Peyer's patch (tissue), 4 donors: ENCODE measurements at regions not wholly inside any gene's neighbourhood (a gene's known extent, or its start where the extent isn't known, plus 50 kb on each side); places are given as distances from the start of the nearest gene placed in this dataset.
"Not testable (repeated sequence)": the region's sequence is repeated elsewhere in the genome, so short reads cannot be mapped to it uniquely, and the experiment has no call there.

Experiments
- DNase-seq, 3 donors: peaks; one replicate each; pipeline ENCODE4 v3.0.0-alpha.2; 2017 to 2019
- H3K27ac ChIP-seq, 4 donors: fragments of 200-600 bp; sonication (generic); one replicate each; pipeline ENCODE4 v1.5.1; 2016 to 2019
- H3K27me3 ChIP-seq, 2 donors: fragments of 200-600 bp; sonication (generic); one replicate each; pipeline ENCODE4 v1.5.1; 2019
- H3K36me3 ChIP-seq, 3 donors: fragments of 200-600 bp; sonication (generic); one replicate each; pipeline ENCODE4 v1.5.1; 2016 to 2019
- H3K4me1 ChIP-seq, 4 donors: fragments of 200-600 bp; sonication (generic); one replicate each; pipeline ENCODE4 v1.5.1; 2016 to 2019
- H3K4me3 ChIP-seq, 4 donors: fragments of 200-600 bp; sonication (generic); 1 replicate in 3 of 4; 2 replicates in 1 of 4; pipeline ENCODE4 v1.5.1; 2016 to 2019; ENCODE audit warnings: mild to moderate bottlenecking in 1 of 4
- H3K9me3 ChIP-seq, 4 donors: fragments of 200-600 bp; sonication (generic); one replicate each; pipeline ENCODE4 v1.5.1; 2016 to 2019; ENCODE audit warnings: mild to moderate bottlenecking in 1 of 4
- CTCF ChIP-seq, 6 experiments: fragments of 450-650 bp in 4 of 6; fragments of 200-600 bp in 2 of 6; sonication (generic) in 1 of 6; IDR thresholded peaks; one replicate each; pipeline ENCODE4 v1.5.1; 2017 to 2019; ENCODE audit warnings: antibody characterized with exemption in 6 of 6, mild to moderate bottlenecking in 3 of 6, moderate library complexity in 1 of 6
- POLR2A ChIP-seq, 2 donors: fragments of 450-650 bp; IDR thresholded peaks; one replicate each; pipeline ENCODE4 v1.5.1; 2017; ENCODE audit warnings: antibody characterized with exemption in 2 of 2, mild to moderate bottlenecking in 2 of 2, moderate library complexity in 2 of 2

DNA sequence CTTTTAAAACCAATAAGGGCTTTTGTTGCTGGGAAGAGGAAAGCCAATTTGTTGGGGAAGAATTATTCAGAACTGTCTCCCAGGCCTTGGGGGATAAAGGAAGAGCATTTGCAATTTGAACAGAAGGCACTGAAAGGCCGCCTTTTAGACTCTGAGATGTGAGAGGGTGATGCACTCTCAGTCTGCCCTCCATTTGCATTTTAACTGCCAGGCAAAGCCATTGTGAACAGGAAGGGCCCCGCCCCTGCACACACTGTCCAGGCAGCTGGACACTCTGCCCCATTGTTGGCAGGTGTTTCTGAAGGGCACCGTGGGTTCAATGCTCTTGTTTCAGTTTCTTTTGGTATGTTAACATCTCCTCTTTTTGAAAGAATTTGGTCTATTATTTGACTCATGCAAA lies 169.5 kb upstream of the COPS8 start:
- DNase-seq, result no peak
- no peak for TF ChIP-seq CTCF (IDR thresholded peaks at IDR 0.05)
- no peak for TF ChIP-seq POLR2A (IDR thresholded peaks at IDR 0.05)
- H3K27ac ChIP-seq, result no peak overlapping the region
- no peaks in the 10 kb centered on the region for H3K36me3 ChIP-seq
- no peaks in the 10 kb centered on the region for H3K4me1 ChIP-seq
- H3K4me3 ChIP-seq, result no peak overlapping the region
- H3K27me3 ChIP-seq, result no peaks in the 10 kb centered on the region
- no peaks in the 10 kb centered on the region for H3K9me3 ChIP-seq

DNA sequence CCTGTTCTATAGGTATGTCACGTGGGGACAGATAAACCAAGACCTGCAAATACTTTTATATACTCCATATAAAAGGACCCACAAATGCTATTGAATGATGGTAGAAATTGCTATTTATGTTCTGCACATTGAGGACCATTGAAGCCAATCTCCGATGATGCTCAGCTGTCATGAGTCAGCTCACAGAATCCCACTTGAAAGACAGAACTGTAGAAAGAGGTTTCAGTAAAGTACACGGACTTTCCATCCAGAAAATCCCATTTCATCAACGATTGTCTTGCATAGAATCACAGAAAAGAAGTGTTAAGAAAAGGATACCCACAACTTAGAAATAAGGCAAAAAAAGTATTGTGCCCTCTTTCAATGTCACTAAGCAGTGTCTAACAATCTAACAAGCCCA lies 169.0 kb upstream of the COPS8 start:
- TF ChIP-seq CTCF (IDR thresholded peaks at IDR 0.05), result no peak
- TF ChIP-seq POLR2A (IDR thresholded peaks at IDR 0.05), result no peak
- H3K4me3 ChIP-seq, result no peak overlapping the region
- H3K9me3 ChIP-seq, result no peaks in the 10 kb centered on the region
- H3K27me3 ChIP-seq, result no peaks in the 10 kb centered on the region
- DNase-seq, result no peak
- no peaks in the 10 kb centered on the region for H3K4me1 ChIP-seq
- no peaks in the 10 kb centered on the region for H3K36me3 ChIP-seq
- H3K27ac ChIP-seq, result no peak overlapping the region

- Histone ChIP-seq H3K27me3 (no peaks in the 10 kb centered on the region), H3K36me3 (no peaks in the 10 kb centered on the region), H3K4me3 (no peak overlapping the region), H3K27ac (no peak overlapping the region), H3K9me3 (no peaks in the 10 kb centered on the region), H3K4me1 (no peaks in the 10 kb centered on the region)
- no peak for TF ChIP-seq CTCF (IDR thresholded peaks at IDR 0.05)
- no peak for TF ChIP-seq POLR2A (IDR thresholded peaks at IDR 0.05)
- no peak for DNase-seq
Observed at GRCh38 chr2:236917164-236917563, 168.5 kb upstream of the COPS8 start.

DNA sequence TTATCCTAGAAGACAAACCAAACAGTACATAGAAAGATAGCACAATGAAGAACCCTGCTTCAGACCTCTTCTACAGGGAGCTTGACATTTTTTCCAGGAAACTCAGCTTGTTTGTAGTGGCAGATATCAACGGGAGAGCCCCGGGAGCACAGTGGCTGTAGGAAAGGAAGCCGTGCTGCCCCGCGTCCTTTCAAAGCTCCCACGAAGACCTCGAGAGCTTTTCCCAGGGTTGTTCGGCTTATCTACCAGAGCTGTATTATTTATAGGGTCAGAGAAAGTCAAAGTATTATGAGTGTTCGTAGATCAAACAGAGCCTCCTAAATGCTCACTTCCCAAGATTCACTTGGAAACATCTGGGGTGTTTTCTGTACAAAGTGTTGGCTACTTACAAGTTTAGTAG lies 167.1 kb upstream of the COPS8 start:
- Histone ChIP-seq H3K9me3 (no peaks in the 10 kb centered on the region), H3K4me1 (no peaks in the 10 kb centered on the region), H3K4me3 (no peak overlapping the region), H3K27ac (no peak overlapping the region), H3K27me3 (no peaks in the 10 kb centered on the region), H3K36me3 (no peaks in the 10 kb centered on the region)
- no peak for DNase-seq
- TF ChIP-seq POLR2A (IDR thresholded peaks at IDR 0.05), result no peak
- no peak for TF ChIP-seq CTCF (IDR thresholded peaks at IDR 0.05)

DNA sequence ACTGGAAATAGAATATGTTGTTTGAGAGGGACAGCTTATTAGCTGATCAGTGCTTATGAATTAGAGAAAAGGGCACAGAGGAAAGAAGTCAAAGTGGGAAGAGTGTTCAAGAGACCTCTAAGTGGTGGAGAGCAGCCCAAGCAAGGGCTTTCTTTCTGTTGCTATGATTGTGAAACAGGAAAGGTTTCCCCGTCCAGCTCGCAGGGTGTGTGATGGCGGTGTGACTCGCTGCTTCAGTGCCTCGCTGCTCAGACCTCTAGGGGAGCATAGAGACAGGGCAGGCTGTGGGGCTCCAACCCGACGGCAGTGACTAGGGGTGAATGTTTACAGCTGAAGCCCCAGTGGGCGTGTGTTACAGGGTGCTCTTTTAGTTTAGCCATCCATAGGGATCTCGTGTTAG lies 166.5 kb upstream of the COPS8 start:
- H3K4me3 ChIP-seq, result no peak overlapping the region
- DNase-seq, result no peak
- no peak overlapping the region for H3K27ac ChIP-seq
- TF ChIP-seq CTCF (IDR thresholded peaks at IDR 0.05) (no peak), POLR2A (IDR thresholded peaks at IDR 0.05) (no peak)
- no peaks in the 10 kb centered on the region for H3K9me3 ChIP-seq
- no peaks in the 10 kb centered on the region for H3K36me3 ChIP-seq
- H3K4me1 ChIP-seq, result no peaks in the 10 kb centered on the region
- no peaks in the 10 kb centered on the region for H3K27me3 ChIP-seq

DNA sequence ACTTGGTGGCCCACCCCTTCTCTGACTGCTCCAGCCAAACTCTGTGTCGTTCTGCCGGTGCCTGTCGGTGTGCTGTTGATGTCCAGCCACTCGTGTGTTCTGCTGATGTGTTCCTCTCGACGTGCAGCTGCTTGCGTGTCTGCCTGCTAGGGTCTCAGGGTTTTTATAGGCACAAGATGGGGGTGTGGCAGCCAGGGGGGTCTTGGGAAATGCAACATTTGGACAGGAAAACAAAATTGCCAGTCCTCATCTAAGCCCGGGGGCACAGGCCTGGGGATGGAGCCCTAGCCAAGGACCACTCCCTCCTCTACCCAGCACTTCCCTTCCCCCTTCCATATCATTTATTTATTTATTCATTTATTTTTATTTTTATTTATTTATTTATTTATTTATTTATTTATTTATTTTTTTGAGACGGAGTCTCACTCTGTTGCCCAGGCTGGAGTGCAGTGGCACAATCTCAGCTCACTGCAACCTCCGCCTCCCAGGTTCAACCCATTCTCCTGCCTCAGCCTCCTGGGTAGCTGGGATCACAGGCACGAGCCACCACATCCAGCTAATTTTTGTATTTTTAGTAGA lies 165.8 kb upstream of the COPS8 start:
- H3K9me3 ChIP-seq, H3K27me3 ChIP-seq, H3K27ac ChIP-seq, DNase-seq, H3K4me3 ChIP-seq, H3K4me1 ChIP-seq, H3K36me3 ChIP-seq: not testable (repeated sequence)
